ENCODE measurements at regions not wholly inside any gene's neighbourhood (a gene's known extent, or its start where the extent isn't known, plus 50 kb on each side); places are given as distances from the start of the nearest gene placed in this dataset.
"Not testable (repeated sequence)": the region's sequence is repeated elsewhere in the genome, so short reads cannot be mapped to it uniquely, and the experiment has no call there.

DNA sequence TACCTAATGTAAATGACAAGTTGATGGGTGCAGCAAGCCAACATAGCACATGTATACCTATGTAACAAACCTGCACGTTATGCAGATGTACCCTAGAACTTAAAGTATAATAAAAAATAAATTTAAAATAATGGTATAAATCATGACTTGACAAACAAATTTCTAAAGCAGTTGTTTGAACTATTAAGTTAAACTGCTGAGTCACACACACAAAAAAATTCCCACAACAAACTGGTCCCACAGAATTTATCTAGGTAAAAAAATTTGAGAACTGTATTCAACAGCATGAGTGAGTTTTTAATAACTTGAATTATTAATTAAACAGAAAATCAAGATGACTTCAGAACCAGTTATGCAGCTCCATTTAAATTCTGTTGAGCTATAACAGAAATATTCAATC is 186.0 kb upstream of the SOX6 start:
- DNase-seq = no peak

DNA sequence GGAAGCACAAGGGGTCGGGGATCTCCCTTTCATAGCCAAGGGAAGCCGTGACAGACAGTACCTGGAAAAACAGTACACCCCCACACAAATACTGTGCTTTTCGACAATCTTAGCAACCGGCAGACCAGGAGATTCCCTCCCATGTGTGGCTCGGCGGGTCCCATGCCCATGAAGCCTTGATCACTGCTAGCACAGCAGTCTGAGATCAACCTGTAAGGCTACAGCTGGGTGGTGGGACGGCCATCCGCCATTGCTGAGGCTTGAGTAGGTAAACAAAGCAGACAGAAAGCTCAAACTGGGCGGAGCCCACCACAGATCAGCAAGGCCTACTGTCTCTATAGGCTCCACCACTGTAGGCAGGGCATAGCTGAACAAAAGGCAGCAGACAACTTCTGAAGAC is 180.2 kb upstream of the SOX6 start:
- no peak for DNase-seq

DNA sequence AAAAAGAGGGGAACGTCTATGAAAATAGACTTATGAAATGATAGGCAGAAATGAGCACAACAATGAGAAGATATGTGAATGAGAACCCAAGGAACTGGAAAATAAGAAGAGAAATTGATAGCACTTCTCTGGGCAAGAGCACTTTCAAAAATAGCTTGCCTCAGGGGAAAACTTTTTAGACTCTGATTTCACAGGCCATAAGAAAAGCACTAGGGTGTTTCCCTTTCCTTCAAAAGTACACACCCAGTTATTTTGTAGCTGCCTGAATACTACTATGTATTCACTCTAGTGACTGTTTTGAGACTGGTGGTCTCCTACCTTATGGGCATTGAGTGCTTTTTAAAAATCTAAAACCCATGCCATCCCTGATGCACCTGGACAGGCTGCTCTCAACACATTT is 172.3 kb upstream of the SOX6 start:
- no peak for DNase-seq

DNA sequence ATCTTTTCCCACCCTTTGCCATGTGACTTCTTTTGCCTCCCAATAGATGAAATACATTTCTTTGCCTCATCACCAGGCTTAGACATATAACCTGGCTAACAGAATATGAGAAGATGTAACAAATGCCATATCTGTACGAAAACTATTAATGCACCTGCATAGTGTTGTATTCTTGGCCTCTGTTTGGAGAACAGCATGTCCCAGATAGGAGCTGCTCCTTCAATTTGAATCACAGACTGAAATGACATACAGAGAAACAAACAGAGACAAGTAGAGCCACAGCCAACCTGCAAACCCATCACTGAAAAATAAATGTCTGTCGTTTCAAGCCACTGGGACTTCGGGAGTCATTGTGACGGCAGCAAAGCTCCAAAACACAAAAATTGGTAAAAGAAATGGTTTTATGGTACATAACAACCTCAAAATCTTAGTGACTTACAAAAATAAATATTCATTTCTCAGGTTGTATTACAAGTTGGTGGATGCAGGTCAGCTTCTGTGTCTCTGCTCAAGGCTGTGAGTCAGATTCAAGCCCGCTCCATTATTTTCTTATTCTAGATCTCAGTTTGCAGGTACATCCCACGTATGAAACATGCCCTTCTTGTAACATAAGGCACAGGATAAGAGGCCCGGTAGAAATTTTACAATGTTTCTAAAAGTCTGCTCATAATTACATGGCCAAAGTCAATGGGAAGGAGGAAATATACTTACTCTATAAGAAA is 171.3 kb upstream of the SOX6 start:
- no peak for DNase-seq

DNA sequence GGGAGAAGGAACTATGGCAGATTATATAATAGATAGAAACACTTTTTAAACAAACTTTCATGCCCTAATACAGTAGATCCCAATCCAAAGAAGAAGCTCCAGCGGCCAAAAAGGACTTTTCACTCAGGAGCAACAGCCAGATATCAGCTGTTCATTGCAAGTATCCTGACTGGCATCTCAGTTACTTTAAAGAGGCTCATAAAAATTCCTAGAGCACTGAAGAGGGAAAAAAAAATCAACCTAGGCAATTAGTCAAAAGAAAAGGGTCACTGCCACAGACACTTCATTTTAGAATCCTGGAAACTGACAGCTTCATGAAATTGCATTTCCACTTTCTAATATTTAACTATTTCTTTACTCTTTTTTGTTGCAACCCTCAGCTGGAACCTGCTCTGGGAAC is 170.6 kb upstream of the SOX6 start:
- DNase-seq = no peak

DNA sequence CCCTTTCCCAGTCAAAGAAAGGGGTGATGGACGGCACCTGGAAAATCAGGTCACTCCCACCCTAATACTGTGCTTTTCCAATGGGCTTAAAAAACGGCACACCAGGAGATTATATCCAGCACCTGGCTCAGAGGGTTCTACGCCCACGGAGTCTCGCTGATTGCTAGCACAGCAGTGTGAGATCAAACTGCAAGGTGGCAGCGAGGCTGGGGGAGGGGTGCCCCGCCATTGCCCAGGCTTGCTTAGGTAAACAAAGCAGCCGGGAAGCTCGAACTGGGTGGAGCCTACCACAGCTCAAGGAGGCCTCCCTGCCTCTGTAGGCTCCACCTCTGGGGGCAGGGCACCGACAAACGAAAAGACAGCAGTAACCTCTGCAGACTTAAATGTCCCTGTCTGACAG is 164.4 kb upstream of the SOX6 start:
- not testable (repeated sequence) for DNase-seq

DNA sequence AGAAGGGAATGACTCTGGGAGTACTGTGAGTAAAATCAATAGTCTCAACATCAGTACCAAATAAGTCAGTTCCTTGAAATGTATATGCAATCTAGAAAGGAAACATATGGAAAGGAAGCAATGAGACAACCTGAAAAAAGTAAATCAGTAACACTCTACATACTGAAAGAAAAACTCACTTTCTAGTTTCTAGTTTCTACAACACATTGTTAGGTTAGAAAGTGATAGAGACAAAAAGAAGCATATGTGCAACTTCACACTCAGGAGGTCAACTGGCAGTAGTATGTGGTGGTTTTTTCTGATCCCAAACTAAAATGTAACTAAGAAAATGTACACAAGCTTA is 156.5 kb upstream of the SOX6 start:
- DNase-seq = no peak

DNA sequence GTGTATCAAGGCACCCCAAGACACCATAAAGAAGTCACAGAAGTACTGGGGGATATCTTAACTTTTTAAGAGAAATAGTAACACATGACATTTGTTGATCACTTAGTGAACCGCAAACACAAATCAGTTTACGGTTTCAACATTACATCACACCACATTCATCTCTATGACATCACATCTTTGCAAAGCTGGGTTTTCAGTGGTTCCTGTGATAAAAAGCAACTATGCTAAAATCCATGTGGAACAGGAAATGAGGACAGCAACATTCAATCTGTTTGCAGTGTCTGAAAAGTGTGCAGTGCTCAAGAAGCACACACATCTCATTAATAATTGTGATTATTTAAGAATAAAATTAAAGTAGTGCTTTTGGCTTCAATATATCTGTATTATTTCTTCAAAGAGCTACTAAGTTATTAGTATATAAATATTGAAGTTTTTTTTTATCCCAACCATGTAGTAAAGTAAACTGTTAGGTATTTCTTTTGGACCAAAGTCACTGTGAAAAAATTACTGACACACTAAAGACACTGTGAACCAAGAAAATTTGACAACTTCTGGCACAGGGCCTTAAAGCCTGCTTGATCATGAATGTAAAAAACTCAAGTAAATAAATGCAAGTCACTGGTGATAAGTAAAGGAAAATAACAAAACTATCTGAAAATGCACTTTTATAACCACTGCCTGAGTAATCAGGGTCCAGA is 156.0 kb upstream of the SOX6 start:
- DNase-seq = no peak

DNA sequence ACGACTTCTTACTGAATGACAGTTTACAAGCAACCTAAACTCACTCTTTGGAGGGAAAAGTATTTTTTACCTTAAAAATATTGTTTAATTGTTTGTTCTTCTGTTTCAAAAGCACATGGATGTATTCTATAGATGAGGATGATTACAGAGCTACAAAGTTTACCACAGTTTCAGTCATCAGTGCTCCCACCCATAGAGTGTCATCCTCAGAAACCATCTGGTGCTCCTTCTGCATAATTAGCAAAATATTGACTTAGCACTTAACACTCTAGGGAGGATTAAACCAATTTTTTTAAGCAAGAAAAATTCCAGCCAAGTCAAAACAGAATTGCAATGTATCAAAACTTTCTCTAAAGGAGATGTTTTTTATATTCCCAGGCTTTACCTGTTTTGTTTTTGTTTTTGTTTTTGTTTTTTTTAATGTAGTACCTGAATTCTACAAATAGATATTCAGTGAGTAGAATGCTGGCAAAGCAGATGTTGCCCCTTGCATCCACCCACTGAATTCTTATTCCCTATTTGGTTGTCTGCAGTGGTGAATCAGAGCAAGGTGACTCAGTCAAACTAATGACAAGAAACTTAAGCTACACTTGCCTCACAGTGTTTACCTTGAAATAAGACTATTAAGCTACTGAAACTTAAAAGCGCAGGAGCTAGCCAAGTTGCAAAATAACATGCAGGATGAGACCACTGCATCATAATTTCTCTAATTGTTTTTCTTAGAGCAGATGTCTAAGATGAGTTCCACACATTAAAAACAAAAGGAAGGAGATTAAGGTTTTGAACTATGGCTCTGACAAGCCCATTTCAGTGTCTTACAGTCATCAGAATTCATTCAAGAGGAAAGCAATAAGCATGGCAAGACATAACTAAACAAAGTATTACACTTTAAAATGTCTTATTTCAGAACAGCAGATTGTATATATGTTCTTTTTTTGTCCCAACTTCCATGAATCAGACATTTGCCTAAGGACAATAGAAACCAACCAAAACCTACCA is 155.1 kb upstream of the SOX6 start:
- no peak for DNase-seq

DNA sequence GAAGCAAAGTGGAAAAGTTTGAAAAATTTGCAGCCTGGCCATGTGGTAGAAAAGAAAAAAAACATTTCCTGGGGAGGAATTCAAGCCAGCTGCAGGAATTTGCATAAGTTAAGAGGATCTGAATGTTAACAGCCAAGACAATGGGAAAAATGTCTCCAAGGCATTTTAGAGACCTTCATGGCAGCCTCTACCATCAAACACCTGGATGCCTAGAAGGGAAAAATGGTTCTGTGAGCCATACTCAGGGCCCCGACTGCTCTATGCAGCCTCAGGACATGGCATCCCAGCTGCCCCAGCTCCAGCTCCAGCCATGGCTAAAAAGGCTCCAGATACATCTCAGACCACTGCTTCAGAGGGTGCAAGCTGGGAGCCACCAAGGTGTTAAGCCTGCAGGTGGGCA is 149.1 kb upstream of the SOX6 start:
- no peak for DNase-seq

DNA sequence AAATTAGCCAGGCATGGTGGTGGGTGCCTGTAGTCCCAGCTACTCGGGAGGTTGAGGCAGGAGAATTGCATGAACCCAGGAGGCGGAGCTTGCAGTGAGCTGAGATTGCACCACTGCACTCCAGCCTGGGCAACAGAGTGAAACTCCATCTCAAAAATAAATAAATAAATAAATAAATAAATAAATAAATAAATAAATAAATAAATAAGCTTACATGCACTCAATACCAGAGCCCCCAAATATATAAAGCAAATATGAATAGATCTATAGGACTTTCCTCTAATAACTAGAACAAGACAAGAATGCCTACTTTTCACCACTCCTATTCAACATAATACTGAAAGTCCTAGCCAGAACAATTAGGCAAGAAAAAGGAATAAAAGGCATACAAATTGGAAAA is 147.5 kb upstream of the SOX6 start:
- DNase-seq = not testable (repeated sequence)

DNA sequence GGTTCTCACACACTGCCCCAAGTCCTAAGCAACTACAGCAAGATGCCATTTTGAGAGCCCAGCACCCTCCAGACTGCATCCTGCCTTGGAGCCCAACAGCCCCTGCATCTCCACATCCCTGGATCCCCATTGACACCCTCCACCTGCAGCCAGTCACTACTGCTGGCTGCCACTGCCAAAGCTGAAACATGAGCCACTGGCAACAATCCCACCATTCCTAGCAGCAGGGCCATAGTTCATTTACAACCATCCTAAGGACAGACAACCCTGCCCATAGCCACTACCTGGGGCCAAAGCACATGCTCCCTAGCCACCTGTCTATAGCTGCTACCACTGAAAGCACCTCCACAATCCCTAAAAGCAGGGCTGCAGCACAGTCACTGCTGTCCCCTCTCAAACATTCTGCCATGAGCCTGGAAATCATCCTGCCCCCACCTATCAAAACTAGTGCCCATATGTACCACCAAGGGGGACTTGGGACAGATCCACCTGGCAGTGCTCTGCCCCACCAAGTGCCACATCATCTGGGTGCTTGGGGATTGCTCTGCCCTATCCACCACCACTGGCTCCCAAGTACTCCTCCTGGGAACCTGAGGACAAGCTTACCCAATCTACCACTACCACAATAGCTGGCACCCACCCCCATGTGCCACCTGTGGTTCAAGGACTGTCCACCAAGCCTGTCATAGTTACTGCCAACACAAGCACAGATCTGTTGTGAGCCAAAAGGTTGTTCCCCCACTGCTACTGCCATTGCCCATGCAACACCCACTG is 138.8 kb upstream of the SOX6 start:
- no peak for DNase-seq

DNA sequence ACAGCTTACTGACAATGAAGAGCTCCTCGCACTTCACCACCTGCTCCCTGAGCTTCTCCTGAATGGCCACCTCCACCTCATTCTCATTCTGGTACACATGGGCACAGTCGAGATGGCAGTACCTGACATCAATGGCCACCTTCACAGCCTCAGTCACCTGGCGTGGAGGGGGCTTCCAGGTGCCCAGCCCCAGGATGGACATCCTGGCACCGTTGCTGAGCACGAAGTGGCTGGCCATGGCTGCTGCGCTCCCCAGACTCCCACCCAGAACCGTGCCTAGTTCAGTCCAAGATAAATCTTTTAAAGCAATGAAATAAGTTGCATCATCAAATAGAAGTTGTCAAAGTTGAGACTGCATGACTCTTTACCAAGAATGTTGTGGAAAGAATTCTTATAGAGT is 128.1 kb upstream of the SOX6 start:
- DNase-seq = no peak

DNA sequence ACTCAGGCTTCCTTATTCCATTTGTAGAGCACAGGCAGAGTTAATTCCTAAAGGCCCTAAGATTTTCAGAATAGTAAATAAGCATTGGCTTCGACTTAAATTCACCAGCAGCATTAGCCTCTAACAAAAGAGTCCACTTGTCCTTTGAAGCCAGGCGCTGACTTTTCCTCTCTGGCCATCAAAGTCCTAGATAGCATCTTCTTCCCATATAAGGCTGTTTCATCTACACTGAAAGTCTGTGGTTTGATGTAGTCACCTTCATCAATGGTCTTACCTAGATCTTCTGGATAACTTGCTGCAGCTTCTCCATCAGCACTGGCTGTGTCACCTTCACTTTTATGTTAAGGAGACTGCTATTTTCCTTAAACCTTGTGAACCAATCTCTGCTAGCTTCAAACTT is 118.3 kb upstream of the SOX6 start:
- no peak for DNase-seq

DNA sequence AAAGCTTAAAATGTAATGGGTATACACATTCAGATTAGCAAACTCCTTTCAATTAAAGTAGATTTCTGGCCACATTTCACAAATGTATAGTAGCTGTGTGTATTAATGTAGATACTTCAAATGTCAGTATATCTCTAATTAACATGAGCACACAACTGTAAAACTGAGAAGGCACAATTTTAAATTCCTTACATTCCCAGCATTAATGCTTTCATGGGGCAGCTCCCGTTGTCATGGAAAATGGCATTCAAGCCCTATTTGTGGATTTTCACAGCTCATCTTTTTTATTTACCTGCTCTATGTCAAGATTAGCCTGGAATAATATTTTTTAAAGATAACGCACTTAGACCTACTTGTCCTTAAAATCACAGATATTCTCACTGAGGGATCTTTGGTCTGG is 113.6 kb upstream of the SOX6 start:
- DNase-seq = no peak

DNA sequence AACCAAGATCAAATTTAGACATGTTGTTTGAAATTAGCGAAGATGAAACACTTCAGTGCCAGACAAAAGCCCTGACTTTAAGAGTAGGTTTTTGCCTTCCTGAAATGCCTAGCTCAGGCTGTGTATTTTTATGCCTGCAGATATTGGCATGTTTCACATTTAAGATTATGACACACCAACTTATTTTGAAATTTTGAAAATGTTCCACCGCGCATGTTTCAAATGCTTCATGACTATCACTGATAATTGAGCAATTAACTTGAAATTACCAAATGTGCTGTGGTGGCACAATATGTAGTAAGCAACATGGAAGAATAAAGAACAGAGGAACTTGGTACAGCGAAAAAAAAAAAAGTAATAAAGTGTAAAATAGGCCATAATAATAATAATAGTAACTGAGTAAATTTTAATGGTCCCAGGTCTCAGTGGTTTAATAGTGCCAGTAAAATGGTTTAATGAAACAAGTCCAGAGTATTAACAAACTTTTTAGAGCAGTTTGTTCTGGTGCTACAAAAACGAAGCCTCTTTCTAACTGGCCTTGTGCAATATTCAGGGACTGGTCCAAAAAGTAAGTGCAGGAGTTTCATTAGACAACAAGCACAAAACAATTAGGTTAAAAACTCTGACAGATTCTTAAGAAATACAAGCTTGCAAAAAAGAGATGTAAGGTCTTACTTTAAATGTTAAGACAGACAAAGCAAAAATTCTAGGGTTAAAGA is 112.5 kb upstream of the SOX6 start:
- no peak for DNase-seq

DNA sequence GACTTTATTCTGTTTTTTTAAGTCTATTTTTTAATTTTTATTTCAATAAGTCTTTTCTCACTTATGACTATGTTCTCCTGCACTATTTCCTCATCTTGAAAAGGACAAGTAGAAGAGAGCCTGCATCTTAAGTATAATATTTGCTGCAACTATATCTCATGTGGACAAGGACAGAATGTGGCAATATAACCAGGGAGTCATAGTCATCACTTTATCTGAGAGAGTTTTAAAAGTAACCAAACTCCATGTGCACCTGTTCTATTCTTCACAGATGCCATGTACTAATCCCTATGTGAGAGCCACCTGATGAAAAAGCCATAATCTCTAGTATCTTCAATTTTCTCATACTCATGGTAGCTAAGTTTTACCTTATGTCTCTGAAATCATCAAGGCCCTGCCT is 104.2 kb upstream of the SOX6 start:
- DNase-seq = no peak

DNA sequence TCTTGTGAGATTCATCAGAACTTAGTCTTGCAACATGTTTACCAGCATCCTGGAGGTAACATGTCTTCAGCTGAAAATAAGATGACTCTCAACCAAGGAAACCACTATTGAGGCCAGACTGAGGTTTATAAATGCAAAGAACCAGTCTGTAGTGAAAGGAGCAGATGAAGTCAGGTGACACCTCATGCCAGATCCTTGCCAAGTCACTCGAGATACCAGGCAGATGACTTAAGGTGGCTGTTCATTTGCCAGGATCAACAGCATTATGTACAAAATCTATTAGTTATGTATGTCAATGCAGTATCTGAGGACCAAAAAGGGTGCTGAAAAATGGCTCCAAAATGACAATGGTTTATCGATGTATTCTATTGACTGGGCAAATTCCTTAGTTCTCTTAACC is 100.0 kb upstream of the SOX6 start:
- DNase-seq = no peak

DNA sequence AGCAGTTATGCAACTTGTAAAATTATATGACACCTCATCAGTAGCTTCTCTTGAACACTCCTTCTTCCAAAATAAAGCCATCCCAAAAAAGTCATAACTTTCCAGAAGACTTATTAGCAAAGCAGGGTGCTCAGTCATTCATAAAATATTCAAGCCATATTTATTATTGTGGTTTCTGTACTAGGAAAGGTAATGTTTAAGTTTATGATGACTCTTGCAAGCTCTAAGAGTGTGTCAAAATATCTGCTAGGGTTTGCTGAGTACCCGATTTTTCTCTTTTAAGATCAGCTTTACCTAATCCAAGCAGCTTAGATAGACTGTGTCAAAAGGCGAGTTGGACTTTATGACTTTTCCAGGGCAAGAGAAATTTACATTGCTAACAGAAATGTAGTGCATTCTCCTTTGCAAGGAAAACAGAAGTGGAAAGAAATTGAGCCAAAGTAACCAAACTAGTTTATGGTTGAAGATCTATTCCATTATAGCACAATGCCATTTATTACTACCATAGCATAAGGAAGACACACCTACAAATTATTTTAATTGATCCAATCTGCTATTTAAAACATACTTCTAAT is 98.0 kb upstream of the SOX6 start:
- no peak for DNase-seq

DNA sequence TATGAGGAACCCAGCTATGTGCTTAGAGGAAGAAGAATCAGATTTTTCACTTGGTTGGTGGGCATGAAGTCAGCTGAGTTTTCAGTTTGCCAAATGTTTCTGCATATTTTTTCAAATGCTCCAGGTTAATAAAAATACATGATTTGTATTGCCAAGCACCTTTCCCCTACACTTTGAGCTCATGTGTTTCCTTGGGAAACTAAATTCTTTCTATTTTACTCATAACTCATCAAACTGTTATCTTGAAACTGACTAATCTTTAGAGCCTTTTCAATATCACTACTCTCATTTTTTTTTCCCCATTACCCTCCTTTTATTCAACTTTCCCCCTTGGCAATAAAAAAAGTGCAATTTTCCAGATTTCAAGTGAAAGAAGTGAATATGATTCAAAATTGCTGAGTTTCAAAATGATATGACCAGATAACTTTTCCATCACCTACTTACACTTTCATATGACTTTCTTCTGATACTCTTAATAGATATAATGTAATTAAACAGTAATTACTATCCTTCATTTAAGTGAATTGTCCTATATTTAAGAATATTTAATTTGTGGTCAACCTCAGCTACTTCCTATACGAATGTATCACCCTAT is 91.9 kb upstream of the SOX6 start:
- no peak for DNase-seq

Data from anterior cingulate cortex (tissue), 58 donors.